Left ventricle myocardium inferior (tissue), 1 donor: ENCODE measurements at regions not wholly inside any gene's neighbourhood (a gene's known extent, or its start where the extent isn't known, plus 50 kb on each side); places are given as distances from the start of the nearest gene placed in this dataset.

Experiments used
- DNase-seq: peaks from one replicate; pipeline ENCODE4 v3.0.0-alpha.2; 2020
- H3K27ac ChIP-seq: fragments of 200-600 bp; replicated peaks from 2 replicates; pipeline ENCODE4 v1.8.0; 2021
- H3K27me3 ChIP-seq: fragments of 200-600 bp; 2 replicates; pipeline ENCODE4 v1.8.0; 2021; ENCODE audit warnings: low read depth
- H3K36me3 ChIP-seq: fragments of 200-600 bp; 2 replicates; pipeline ENCODE4 v1.8.0; 2021
- H3K4me1 ChIP-seq: fragments of 200-600 bp; 2 replicates; pipeline ENCODE4 v1.8.0; 2021
- H3K4me3 ChIP-seq: fragments of 200-600 bp; 2 replicates; pipeline ENCODE4 v1.8.0; 2021; ENCODE audit warnings: mild to moderate bottlenecking, moderate library complexity
- H3K9me3 ChIP-seq: fragments of 200-600 bp; replicated peaks from 2 replicates; pipeline ENCODE4 v1.8.0; 2021
- intact Hi-C: fragments of 100-400 bp; cut with micrococcal nuclease; formaldehyde crosslinking; loops from one replicate; pipeline ENCODE4 v1.11.0; 2022
- TF ChIP-seq, protein P1 (sequence below): fragments of 200-600 bp; IDR thresholded peaks from 2 replicates; pipeline ENCODE4 v1.8.0; 2021; ENCODE audit warnings: antibody characterized with exemption, mild to moderate bottlenecking, borderline replicate concordance
- donor health status: DM: no; HTN: yes; CAD: no; lungs with severe emphysema.

DNA sequence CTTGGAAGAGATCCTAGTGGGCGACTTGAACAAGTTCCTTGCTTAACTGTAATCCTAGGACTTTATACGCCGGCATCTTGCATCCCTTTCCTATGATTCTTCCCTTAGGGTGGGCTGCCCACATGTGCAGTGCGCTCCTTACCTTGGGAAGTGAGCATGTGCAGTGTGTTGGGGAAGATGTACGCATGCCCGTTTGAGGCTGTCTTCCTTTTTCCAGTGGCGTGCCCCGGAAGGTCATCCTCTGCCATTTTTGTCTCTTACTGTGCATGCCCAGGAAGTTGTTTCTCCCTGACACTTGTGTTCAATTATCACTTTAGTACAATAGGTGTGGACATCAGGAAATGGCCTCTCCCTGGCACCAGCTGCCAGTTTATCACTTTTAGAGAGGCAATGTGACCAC is 936.5 kb downstream of the TBC1D22A start:
- TF ChIP-seq, protein P1, sequence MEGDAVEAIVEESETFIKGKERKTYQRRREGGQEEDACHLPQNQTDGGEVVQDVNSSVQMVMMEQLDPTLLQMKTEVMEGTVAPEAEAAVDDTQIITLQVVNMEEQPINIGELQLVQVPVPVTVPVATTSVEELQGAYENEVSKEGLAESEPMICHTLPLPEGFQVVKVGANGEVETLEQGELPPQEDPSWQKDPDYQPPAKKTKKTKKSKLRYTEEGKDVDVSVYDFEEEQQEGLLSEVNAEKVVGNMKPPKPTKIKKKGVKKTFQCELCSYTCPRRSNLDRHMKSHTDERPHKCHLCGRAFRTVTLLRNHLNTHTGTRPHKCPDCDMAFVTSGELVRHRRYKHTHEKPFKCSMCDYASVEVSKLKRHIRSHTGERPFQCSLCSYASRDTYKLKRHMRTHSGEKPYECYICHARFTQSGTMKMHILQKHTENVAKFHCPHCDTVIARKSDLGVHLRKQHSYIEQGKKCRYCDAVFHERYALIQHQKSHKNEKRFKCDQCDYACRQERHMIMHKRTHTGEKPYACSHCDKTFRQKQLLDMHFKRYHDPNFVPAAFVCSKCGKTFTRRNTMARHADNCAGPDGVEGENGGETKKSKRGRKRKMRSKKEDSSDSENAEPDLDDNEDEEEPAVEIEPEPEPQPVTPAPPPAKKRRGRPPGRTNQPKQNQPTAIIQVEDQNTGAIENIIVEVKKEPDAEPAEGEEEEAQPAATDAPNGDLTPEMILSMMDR: no peak
- no peak for DNase-seq
- Histone ChIP-seq H3K27me3 (peaks cover 23% of the 10 kb centered on the region), H3K9me3 (peaks cover 3% of the 10 kb centered on the region), H3K27ac (no peak overlapping the region), H3K4me1 (no peaks in the 10 kb centered on the region), H3K4me3 (no peak overlapping the region), H3K36me3 (no peaks in the 10 kb centered on the region)
- intact Hi-C loops: no loop called here

DNA sequence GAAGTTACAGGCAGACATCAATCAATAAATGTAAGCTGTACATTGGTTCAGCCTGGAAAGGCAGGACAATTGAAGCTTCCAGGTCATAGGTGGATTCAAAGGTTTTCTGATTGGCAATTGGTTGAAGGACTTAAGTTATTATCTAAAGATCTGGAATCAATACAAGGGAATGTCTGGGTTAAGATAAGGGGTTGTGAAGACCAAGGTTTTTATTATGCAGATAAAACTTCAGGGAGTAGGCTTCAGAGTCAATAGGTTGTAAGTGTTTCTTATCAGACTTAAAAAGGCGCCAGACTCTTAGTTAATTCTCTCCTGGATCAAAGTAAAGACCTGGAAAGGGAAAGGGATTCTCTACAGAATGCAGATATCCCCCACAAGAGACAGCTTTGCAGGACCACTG is 935.4 kb downstream of the TBC1D22A start:
- Histone ChIP-seq H3K27ac (no peak overlapping the region), H3K36me3 (no peaks in the 10 kb centered on the region), H3K27me3 (peaks cover 16% of the 10 kb centered on the region), H3K4me1 (no peaks in the 10 kb centered on the region), H3K4me3 (no peak overlapping the region), H3K9me3 (peaks cover 3% of the 10 kb centered on the region)
- intact Hi-C loops: no loop called here
- no peak for DNase-seq
- TF ChIP-seq, protein P1: no peak

DNA sequence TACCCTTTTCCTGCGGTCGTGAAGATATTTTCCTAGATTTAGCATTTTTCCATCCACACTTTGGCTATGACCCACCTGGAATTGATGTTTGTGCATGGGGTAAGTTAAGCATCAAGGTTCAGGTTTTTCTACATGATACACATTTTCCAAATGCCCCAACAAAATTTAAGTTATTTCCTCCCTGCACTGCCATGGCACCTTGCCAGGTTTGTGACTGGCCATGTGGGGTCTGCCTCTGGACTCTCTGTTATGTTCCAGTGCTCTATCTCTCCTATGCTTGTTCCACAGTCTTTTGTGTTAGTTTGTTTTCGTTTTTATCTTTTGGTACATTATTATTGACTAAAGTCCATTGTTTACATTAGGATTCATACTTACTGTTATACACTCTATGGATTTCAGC is 934.3 kb downstream of the TBC1D22A start:
- peaks cover 27% of the 10 kb centered on the region for H3K27me3 ChIP-seq
- no peak for DNase-seq
- no peak overlapping the region for H3K27ac ChIP-seq
- H3K4me1 ChIP-seq: no peaks in the 10 kb centered on the region
- peaks cover 3% of the 10 kb centered on the region for H3K9me3 ChIP-seq
- TF ChIP-seq, protein P1: no peak
- no peak overlapping the region for H3K4me3 ChIP-seq
- no peaks in the 10 kb centered on the region for H3K36me3 ChIP-seq
- intact Hi-C loops: no loop called here

DNA sequence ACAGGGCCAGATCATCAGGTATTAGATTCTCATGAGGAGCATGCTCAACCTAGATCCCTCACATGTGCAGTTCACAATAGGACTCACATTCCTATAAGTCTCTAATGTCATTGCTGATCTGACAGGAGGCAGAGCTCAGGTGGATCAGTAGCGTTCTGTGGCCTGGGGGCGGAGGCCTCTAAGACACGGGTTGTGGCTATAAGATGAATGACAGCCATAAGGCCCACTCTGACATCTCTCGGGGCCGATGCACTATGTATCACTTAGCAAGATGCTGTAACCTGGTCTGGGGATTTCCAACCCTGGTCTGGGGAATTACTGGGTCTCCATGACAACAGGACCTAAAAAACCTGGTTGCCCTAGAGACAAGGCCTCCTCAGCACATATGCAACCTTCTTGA is 932.7 kb downstream of the TBC1D22A start:
- no peak overlapping the region for H3K27ac ChIP-seq
- intact Hi-C loops: no loop called here
- no peak overlapping the region for H3K4me3 ChIP-seq
- DNase-seq: no peak
- H3K27me3 ChIP-seq: peaks cover 34% of the 10 kb centered on the region
- H3K9me3 ChIP-seq: no peaks in the 10 kb centered on the region
- TF ChIP-seq, protein P1: no peak
- H3K4me1 ChIP-seq: no peaks in the 10 kb centered on the region
- no peaks in the 10 kb centered on the region for H3K36me3 ChIP-seq

DNA sequence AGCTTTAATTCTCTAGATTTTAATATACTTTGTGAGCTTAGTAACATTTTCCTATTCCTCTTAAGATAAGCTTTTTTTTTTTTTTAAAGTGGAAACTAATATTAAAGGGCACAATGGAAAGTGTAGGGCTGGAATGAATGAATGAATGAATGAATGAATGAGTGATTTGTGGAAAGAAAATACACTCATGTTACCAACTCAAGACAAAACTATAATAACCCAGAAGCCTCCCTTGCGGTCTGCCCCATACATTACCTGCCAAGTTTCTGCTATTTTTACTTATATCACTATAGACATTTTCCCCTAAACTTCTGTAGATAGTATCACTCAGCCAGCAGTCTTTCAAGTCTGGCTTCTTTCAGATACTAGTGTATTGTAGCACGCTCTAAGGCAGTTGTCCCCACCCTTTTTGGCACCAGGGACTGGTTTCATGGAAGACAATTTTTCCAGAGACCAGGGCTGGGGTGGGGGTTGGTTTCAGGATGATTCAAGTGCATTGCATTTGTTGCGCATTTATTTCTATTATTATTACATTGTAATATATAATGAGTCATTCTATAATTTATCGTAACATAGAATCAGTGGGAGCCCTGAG is 932.2 kb downstream of the TBC1D22A start:
- Histone ChIP-seq H3K4me3 (no peak overlapping the region), H3K27me3 (peaks cover 34% of the 10 kb centered on the region), H3K36me3 (no peaks in the 10 kb centered on the region), H3K4me1 (no peaks in the 10 kb centered on the region), H3K9me3 (no peaks in the 10 kb centered on the region), H3K27ac (no peak overlapping the region)
- intact Hi-C loops: no loop called here
- TF ChIP-seq, protein P1: no peak
- DNase-seq: no peak
